ENCODE measurements at regions not wholly inside any gene's neighbourhood (a gene's known extent, or its start where the extent isn't known, plus 50 kb on each side); places are given as distances from the start of the nearest gene placed in this dataset.
"Not testable (repeated sequence)": the region's sequence is repeated elsewhere in the genome, so short reads cannot be mapped to it uniquely, and the experiment has no call there.

DNA sequence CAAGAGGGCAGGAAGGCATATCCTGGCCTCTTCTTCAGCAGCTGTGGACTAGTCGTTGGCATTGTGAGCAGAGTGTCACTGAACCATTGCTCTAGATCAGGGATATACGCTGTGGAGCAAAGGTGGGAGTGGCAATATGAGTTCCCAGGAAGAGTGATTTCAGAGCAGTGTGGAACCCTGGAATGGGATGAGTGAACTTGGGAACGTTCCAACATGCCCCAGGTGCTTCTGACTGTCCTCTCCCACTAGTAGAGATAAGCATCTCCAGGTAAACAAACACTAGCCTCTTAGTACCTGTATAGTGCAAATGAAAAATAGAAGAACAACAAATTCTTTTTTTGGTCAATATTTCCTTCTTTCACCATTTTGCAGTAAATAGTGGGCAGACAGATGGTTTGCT is 123.6 kb upstream of the VEPH1 start:
- no peak for DNase-seq (ENCODE audit: low read depth)

DNA sequence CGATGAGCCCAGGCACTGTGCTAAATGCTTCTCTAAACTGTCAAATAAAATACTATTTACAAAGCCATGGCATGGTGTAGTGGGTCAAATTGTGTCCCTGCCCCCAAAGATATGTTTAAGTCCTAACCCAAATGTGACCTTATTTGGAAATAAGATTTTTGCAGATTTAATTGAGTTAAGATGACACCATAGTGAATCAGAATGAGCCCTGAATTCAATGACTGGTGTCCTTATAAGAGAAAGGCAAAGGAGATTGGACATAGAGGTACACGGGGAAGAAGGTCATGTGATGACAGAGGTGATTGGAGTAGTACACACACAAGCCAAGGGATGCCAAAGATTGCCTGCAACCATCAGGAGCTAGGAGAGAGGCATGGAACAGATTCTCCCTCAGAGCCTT is 121.6 kb upstream of the VEPH1 start:
- no peak for DNase-seq (ENCODE audit: low read depth)

GRCh38 chr3:157618886-157619285 is 115.7 kb upstream of the VEPH1 start:
- DNase-seq (ENCODE audit: low read depth), result no peak

GRCh38 chr3:157618075-157618760 is 115.0 kb upstream of the VEPH1 start:
- DNase-seq (ENCODE audit: low read depth), result no peak

GRCh38 chr3:157614896-157615295 is 111.7 kb upstream of the VEPH1 start:
- no peak for DNase-seq (ENCODE audit: low read depth)

DNA sequence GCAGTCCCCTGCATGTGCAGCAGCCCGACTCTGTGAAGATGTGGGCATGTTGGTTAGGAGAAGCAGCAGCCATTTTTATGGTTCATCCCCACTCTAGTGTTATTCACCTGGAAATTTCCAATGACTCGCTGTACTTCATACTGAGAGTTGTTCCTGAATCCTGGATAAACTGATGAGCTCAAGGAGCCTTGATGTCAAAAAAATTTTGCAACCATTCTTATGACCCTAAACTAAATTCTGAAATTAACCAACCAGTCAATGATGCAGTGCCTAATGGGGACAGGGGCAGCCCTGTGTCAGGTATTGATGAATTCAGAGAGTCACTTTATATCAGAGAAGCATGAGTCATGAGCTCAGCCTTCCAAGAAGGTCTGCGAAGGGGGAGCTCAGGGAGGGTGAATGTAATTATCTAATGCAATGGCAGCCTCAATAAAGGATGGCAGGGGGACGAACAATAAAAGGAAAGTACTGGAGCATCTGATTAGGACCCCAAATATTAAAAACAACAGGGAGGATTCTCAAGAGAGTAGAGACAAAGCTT is 108.4 kb upstream of the VEPH1 start:
- DNase-seq (ENCODE audit: low read depth), result no peak

DNA sequence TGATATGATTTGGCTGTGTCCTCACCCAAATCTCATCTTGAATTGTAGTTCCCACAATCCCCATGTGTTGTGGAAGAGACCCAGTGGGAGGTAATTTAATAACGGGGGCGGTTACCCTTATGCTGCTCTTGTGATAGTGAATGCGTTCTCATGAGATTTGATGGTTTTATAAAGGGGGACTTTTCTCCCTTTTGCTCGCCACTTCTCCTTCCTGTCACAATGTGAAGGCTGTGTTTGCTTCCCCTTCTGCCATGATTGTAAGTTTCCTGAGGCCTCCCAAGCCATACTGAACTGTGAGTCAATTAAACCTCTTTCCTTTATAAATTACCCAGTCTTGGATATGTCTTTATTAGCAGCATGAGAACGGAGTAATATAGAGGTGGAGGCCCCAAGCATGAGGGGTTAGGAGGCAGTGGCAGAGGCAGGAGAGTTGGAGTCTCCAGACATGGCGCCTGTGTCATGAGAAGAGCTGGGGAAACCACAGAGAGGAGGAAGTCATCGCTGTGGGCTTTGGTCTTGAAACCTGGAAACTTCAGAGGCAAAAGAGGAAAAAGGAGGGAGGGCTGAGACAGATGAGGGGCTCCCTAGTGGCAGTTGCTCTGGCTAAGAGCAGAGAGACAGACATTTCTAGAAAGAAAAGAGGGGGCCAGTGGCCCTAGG is 107.8 kb upstream of the VEPH1 start:
- DNase-seq (ENCODE audit: low read depth), result no peak

DNA sequence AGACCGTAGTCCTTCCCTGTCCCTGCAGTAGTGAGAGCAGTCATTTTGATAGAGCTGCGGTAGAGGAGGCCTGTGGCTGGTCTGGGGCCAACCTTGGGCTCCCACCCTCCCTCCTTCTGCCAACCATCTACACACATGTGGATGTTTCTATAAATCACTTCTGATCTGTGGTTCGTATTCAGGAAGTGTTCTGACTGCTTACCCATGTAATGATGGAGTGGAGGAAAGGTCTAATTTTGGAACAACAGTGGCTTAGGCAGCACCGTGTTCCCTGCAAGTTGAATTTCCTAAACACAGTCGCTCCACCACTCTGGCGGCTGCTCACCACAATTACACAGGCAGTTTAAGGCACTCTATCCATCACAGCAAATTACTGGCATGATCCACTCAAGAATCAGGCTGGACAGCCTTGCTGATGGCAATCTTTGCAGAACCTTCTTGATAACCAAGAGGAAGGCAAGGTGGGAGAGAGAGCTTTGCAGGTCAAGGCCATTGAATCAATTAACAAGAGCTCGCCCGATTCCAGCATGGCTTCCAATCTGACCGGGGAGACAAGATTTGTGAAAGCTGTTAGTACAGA is 104.7 kb upstream of the VEPH1 start:
- no peak for DNase-seq (ENCODE audit: low read depth)

DNA sequence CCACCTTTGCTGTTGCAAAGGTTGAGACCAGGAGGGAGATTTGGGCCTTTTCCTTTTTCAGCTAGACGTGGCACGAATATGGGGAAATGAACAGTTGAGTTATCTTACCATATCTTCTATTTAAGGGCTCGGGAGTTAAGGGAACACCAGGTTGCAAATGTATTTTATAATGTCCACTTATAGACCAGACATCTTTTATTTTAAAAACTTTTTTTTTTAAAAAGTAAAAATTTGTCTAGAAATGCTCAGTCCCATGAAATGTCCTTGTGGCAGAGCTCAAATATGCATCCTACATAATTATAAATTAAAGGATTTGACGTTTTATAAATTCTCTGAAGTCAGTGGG is 103.6 kb upstream of the VEPH1 start:
- no peak for DNase-seq (ENCODE audit: low read depth)

DNA sequence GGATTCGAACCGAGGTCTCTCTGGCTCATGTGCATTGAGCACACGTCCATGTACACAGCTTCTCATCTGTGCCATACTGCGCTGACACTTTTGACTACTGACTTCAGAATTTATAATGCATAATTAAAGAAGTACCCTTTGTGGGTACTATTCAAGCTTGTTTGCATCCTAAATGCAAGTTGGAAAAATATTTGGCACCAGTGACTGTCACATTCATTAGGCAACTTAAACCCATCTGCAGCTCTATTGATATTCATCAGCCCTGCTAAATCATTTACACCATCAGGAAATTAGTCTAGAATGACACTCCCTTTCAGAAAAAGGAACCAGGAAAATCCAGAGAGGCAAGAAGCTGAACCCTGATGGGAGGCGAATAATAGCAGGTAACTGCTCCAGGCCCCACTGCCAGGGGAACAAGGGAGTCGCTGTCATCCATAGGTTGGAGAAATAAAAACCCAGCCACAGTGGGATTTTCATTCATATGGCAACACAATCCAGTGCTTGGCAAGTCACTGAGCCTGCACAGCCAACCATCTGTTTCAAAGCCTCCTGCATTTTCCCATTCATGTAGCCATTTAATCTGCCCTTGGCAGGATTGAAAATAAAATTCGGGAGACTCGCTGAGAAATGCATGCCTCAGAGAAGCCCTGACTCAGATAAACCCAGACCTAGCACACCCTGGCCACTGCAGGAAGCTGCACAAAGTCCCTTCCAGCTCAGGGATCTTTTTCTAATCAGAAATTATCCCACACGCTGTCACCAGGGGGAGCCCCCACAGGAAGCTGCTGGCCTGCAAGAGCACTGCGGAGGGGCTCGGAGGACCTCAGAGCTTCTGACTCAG is 103.0 kb upstream of the VEPH1 start:
- DNase-seq (ENCODE audit: low read depth), result peak; percentile 49

GRCh38 chr3:157605356-157605755 is 102.1 kb upstream of the VEPH1 start:
- DNase-seq (ENCODE audit: low read depth), result no peak

- DNase-seq (ENCODE audit: low read depth), result no peak
Observed at GRCh38 chr3:157602424-157602823, 99.2 kb upstream of the VEPH1 start.

GRCh38 chr3:157595259-157595658 is 92.0 kb upstream of the VEPH1 start:
- DNase-seq (ENCODE audit: low read depth), result no peak

DNA sequence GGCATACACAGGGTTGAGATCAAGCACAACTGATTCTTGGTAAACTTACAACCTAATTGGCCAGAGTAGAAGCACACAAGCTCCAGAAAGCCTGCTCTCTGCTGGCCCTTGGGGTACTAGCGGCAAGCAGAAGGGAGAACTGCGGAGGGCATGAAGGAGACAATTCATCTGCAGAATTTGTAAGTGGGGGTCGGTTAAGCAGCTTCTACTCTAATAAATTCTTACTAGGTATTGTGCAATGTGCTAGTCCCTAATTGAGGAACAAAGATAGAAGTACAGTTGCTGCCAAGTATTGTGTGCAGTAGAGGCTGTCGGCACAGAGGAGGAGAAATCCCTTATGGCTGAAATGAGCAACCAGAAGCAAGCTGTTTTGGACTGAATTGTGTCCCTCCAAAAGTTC is 91.2 kb upstream of the VEPH1 start:
- DNase-seq (ENCODE audit: low read depth), result no peak

- DNase-seq (ENCODE audit: low read depth), result no peak
Observed at GRCh38 chr3:157592769-157593168, 89.6 kb upstream of the VEPH1 start.

- no peak for DNase-seq (ENCODE audit: low read depth)
Observed at GRCh38 chr3:157590273-157590672, 87.1 kb upstream of the VEPH1 start.

- no peak for DNase-seq (ENCODE audit: low read depth)
Observed at GRCh38 chr3:157589211-157589610, 86.0 kb upstream of the VEPH1 start.

DNA sequence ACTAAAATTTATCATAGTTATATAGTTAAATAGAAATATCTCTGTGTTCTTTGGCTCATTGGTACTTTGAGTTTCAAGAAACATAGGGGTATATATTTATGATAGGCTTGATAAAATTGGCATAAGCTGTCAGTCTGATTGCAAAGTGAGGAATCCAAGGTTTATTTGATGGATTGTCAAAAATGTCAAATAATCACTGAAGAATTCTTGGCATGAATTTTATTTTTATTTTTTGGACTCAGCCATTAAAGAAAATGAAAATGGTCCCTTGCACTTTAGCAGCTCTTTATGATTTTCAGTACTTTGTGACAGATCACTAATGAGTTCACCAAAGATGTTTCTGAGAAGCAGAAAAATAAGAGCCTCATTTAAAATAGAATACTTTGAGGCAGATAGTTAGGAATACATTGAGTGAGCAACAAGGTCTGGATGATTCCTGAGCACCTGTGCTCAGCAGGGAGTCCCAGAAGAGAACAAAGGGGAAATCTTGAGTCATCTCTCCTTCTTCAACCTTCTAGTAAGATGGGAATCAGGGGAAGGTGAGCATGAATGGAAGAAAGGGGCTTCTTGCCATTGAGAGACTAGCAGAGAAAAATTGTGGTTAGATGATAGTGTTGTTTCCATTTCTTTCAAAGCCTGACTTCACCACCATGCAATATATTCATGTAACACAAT is 85.3 kb upstream of the VEPH1 start:
- DNase-seq (ENCODE audit: low read depth), result no peak

DNA sequence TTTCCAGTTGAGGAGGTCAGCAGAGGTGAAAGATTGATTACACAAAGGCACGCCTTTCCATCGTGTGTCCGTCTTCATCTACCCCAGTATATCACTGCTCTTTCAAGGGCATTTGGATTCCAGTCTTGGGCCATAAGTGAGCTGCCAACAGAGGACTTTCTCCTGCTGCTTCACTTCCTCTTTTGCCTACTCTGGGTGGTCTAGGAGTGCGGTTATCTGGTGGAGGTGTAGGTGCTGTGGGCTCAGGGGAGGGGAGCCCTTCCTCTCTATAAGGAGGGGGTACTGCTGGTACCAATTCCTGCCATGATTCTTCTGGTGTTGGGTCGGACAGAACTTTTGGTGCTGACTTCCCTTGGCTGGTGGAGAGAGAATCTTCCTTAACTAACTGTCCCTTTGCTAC is 83.1 kb upstream of the VEPH1 start:
- DNase-seq (ENCODE audit: low read depth), result no peak

- DNase-seq (ENCODE audit: low read depth), result no peak
Observed at GRCh38 chr3:157585386-157585785, 82.2 kb upstream of the VEPH1 start.

DNA sequence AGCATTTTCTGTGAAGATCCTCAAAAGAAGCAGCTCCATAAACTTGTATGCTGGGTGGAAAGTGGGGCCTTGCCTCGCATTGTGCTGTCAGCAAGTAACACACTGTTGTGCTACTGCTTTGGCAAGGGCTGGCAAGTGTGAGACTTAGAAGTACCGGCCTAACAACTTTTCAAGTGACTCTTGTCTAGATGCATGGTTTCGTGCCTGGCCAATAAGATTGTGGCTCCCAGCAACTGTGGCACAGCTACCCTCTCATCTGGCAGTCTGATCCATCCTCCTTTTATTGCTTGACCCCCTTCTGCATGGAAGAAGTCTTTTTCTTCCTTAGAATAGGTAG is 79.4 kb upstream of the VEPH1 start:
- no peak for DNase-seq (ENCODE audit: low read depth)

- not testable (repeated sequence) for DNase-seq (ENCODE audit: low read depth)
Observed at GRCh38 chr3:157581956-157582636, 78.9 kb upstream of the VEPH1 start.
